ENCODE measurements at regions not wholly inside any gene's neighbourhood (a gene's known extent, or its start where the extent isn't known, plus 50 kb on each side); places are given as distances from the start of the nearest gene placed in this dataset.
"Not testable (repeated sequence)": the region's sequence is repeated elsewhere in the genome, so short reads cannot be mapped to it uniquely, and the experiment has no call there.

GRCh38 chrX:93468075-93468474 lies 205.3 kb downstream of the NAP1L3 start:
- DNase-seq: no peak

- DNase-seq: no peak
These were observed 207.0 kb downstream of the NAP1L3 start for GRCh38 chrX:93466383-93466782.

- DNase-seq: no peak
These were observed 212.3 kb downstream of the NAP1L3 start for GRCh38 chrX:93461060-93461459.

GRCh38 chrX:93454509-93454908 lies 218.9 kb downstream of the NAP1L3 start:
- no peak for DNase-seq

- peak; percentile 59 for DNase-seq
These were observed 238.7 kb downstream of the NAP1L3 start for GRCh38 chrX:93434721-93435120.

GRCh38 chrX:93428497-93428896 lies 244.9 kb downstream of the NAP1L3 start:
- DNase-seq: no peak

GRCh38 chrX:93422693-93423092 lies 250.7 kb downstream of the NAP1L3 start:
- peak; percentile 78 for DNase-seq

GRCh38 chrX:93420525-93421082 lies 252.8 kb downstream of the NAP1L3 start:
- DNase-seq: no peak

- DNase-seq: no peak
These were observed 253.3 kb downstream of the NAP1L3 start for GRCh38 chrX:93420090-93420489.

GRCh38 chrX:93419642-93420041 lies 253.7 kb downstream of the NAP1L3 start:
- DNase-seq: peak; percentile 17

GRCh38 chrX:93404121-93404520 lies 269.3 kb downstream of the NAP1L3 start:
- DNase-seq: no peak

- DNase-seq: no peak
These were observed 318.7 kb downstream of the NAP1L3 start for GRCh38 chrX:93354651-93355050.

- DNase-seq: no peak
These were observed 327.1 kb downstream of the NAP1L3 start for GRCh38 chrX:93346309-93346708.

GRCh38 chrX:93344287-93344686 lies 329.1 kb downstream of the NAP1L3 start:
- not testable (repeated sequence) for DNase-seq

- no peak for DNase-seq
These were observed 341.0 kb downstream of the NAP1L3 start for GRCh38 chrX:93332329-93332728.

GRCh38 chrX:93322110-93322509 lies 351.3 kb downstream of the NAP1L3 start:
- no peak for DNase-seq

- DNase-seq: no peak
These were observed 353.8 kb downstream of the NAP1L3 start for GRCh38 chrX:93319609-93320008.
